ENCODE measurements at regions not wholly inside any gene's neighbourhood (a gene's known extent, or its start where the extent isn't known, plus 50 kb on each side); places are given as distances from the start of the nearest gene placed in this dataset.

GRCh38 chr6:21997119-21998037 lies 299.5 kb downstream of the PRL start:
- Histone ChIP-seq H3K36me3 (ENCODE audit: control insufficient read depth, insufficient read depth, low read length) (no peaks in the 10 kb centered on the region), H3K9me3 (replicated peaks; ENCODE audit: control insufficient read depth, low read depth, low read length) (no peaks in the 10 kb centered on the region), H3K27ac (ENCODE audit: low read length) (peak overlapping the region; percentile 84), H3K4me3 (ENCODE audit: low read length) (no peak overlapping the region), H3K27me3 (ENCODE audit: control insufficient read depth, insufficient read depth, low read length) (no peaks in the 10 kb centered on the region), H3K4me1 (ENCODE audit: control insufficient read depth, insufficient read depth, low read length) (peaks cover 31% of the 10 kb centered on the region)
- no CpG with 5 or more reads among the region's 5 CpGs for WGBS (ENCODE audit: insufficient coverage)
- DNase-seq: peak; percentile 66

GRCh38 chr6:21998582-21998981 lies 298.3 kb downstream of the PRL start:
- Histone ChIP-seq H3K36me3 (ENCODE audit: control insufficient read depth, insufficient read depth, low read length) (no peaks in the 10 kb centered on the region), H3K4me3 (ENCODE audit: low read length) (no peak overlapping the region), H3K27me3 (ENCODE audit: control insufficient read depth, insufficient read depth, low read length) (no peaks in the 10 kb centered on the region), H3K9me3 (replicated peaks; ENCODE audit: control insufficient read depth, low read depth, low read length) (no peaks in the 10 kb centered on the region), H3K27ac (ENCODE audit: low read length) (peak overlapping the region; percentile 84), H3K4me1 (ENCODE audit: control insufficient read depth, insufficient read depth, low read length) (peaks cover 31% of the 10 kb centered on the region)
- DNase-seq: peak; percentile 65

DNA sequence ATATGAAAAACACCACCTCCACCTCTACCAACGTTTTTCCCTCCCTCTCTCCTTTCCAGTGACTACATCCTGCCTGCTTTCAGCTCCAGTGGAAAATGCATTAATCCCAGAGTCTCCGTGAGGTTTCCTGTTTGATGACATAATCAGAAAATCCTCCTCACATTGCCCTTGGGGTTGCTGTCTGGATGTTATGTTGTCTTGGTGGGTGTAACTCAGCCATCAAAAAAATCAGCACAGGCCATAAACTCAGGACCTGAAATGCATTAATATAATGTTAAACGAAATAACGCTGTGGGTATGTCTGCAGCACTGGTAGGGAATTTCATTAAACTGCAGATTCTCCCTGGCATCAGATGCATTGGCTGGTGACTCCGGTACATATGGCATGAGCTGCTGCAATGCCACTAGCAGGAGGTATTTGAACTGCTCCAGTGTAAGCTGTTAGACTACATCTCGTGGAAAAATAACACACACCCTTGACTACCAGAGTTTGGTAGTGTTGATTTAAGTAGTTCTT lies 297.8 kb downstream of the PRL start:
- Histone ChIP-seq H3K9me3 (replicated peaks; ENCODE audit: control insufficient read depth, low read depth, low read length) (no peaks in the 10 kb centered on the region), H3K27me3 (ENCODE audit: control insufficient read depth, insufficient read depth, low read length) (no peaks in the 10 kb centered on the region), H3K4me1 (ENCODE audit: control insufficient read depth, insufficient read depth, low read length) (peaks cover 31% of the 10 kb centered on the region), H3K27ac (ENCODE audit: low read length) (peak overlapping the region; percentile 84), H3K4me3 (ENCODE audit: low read length) (no peak overlapping the region), H3K36me3 (ENCODE audit: control insufficient read depth, insufficient read depth, low read length) (no peaks in the 10 kb centered on the region)
- DNase-seq: peak; percentile 96
- whole genome bisulfite sequencing (ENCODE audit: insufficient coverage): 0% methylated on average over 1 of the region's 6 CpGs

- no peaks in the 10 kb centered on the region for H3K36me3 ChIP-seq (ENCODE audit: control insufficient read depth, insufficient read depth, low read length)
- no peaks in the 10 kb centered on the region for H3K27me3 ChIP-seq (ENCODE audit: control insufficient read depth, insufficient read depth, low read length)
- H3K27ac ChIP-seq (ENCODE audit: low read length): peak overlapping the region; percentile 84
- no CpG with 5 or more reads among the region's 1 CpG for WGBS (ENCODE audit: insufficient coverage)
- H3K4me3 ChIP-seq (ENCODE audit: low read length): no peak overlapping the region
- peaks cover 31% of the 10 kb centered on the region for H3K4me1 ChIP-seq (ENCODE audit: control insufficient read depth, insufficient read depth, low read length)
- H3K9me3 ChIP-seq (replicated peaks; ENCODE audit: control insufficient read depth, low read depth, low read length): no peaks in the 10 kb centered on the region
- DNase-seq: no peak
Measured at GRCh38 chr6:21999741-22000140, 297.1 kb downstream of the PRL start.

DNA sequence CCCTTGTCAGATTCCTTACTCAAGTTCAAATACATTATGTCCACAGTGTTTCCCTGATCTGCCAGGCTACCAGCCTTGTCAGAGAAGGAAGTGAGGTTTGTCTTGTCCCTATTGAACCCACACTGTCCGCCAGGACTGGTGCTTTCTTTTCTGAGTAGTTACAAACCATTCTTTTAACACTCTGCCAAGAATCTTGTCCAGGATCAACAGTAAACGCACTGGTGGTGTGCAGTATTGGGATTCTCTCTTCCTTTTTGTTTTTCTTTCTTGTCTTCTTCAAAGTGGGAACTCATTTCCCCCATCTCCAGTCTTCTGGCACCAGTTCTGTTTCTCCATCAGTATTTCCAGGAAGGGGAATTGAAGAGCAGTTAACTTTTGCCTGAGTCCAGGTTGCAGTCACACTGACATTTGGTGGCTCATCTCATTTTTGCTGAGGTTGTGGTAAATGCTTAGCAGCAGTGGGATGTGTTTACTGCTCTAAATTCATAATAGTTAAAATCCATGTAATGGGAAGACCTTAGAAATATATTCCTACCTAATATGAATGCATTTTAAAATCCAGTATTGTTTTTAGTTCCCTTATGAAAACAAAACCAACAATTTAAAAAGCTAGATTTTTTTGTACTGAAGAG lies 295.3 kb downstream of the PRL start:
- no peaks in the 10 kb centered on the region for H3K9me3 ChIP-seq (replicated peaks; ENCODE audit: control insufficient read depth, low read depth, low read length)
- peak; percentile 80 for DNase-seq
- WGBS (ENCODE audit: insufficient coverage): no CpG with 5 or more reads among the region's 2 CpGs
- no peak overlapping the region for H3K4me3 ChIP-seq (ENCODE audit: low read length)
- H3K27ac ChIP-seq (ENCODE audit: low read length): peak overlapping the region; percentile 57
- H3K4me1 ChIP-seq (ENCODE audit: control insufficient read depth, insufficient read depth, low read length): peaks cover 28% of the 10 kb centered on the region
- no peaks in the 10 kb centered on the region for H3K27me3 ChIP-seq (ENCODE audit: control insufficient read depth, insufficient read depth, low read length)
- H3K36me3 ChIP-seq (ENCODE audit: control insufficient read depth, insufficient read depth, low read length): no peaks in the 10 kb centered on the region

DNA sequence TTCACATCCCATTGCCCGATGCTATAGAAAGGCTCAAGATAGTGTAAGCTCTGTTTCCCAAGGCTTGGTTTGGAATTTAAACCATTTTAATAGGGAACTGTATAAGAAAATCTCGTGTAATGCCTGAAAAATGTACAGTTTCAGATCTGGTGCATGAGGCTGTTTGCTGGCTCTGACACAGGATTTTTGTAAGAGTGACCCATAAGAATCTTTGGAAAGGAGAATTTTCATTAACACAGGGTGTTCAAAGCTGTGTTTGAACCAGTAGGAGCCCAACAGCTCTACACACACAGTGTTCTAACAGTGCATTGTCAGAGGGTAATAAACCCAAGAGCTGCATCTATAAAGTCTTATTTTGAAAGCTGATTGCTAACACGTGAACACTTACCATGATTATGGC lies 293.5 kb downstream of the PRL start:
- Histone ChIP-seq H3K27ac (ENCODE audit: low read length) (peak overlapping the region; percentile 62), H3K4me3 (ENCODE audit: low read length) (no peak overlapping the region), H3K4me1 (ENCODE audit: control insufficient read depth, insufficient read depth, low read length) (peaks cover 21% of the 10 kb centered on the region), H3K9me3 (replicated peaks; ENCODE audit: control insufficient read depth, low read depth, low read length) (peaks cover 2% of the 10 kb centered on the region), H3K36me3 (ENCODE audit: control insufficient read depth, insufficient read depth, low read length) (no peaks in the 10 kb centered on the region), H3K27me3 (ENCODE audit: control insufficient read depth, insufficient read depth, low read length) (no peaks in the 10 kb centered on the region)
- peak; percentile 80 for DNase-seq
- 25% methylated on average over 1 of the region's 3 CpGs for WGBS (ENCODE audit: insufficient coverage)

DNA sequence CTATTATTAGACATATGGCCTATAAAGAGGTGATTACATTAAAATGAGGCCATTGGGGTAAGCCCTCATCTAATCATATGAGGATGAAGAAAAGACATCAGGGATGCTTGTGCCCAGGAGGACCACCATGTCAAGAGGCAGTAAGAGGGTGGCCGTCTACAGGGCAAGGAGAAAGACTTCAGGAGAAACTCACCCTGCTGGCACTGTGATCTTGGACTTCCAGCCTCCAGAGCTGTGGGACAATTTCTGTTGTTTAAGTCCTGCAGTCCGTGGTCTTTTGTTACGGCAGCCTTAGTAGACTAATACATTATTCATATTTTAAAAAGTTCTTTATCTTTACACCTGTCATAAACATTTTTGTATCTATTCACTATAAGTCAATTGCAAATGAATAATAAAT lies 290.0 kb downstream of the PRL start:
- DNase-seq: no peak
- H3K4me1 ChIP-seq (ENCODE audit: control insufficient read depth, insufficient read depth, low read length): no peaks in the 10 kb centered on the region
- H3K27ac ChIP-seq (ENCODE audit: low read length): no peak overlapping the region
- peaks cover 2% of the 10 kb centered on the region for H3K9me3 ChIP-seq (replicated peaks; ENCODE audit: control insufficient read depth, low read depth, low read length)
- no peak overlapping the region for H3K4me3 ChIP-seq (ENCODE audit: low read length)
- no peaks in the 10 kb centered on the region for H3K36me3 ChIP-seq (ENCODE audit: control insufficient read depth, insufficient read depth, low read length)
- 100% methylated on average over 1 of the region's 3 CpGs for WGBS (ENCODE audit: insufficient coverage)
- no peaks in the 10 kb centered on the region for H3K27me3 ChIP-seq (ENCODE audit: control insufficient read depth, insufficient read depth, low read length)

- peaks cover 2% of the 10 kb centered on the region for H3K9me3 ChIP-seq (replicated peaks; ENCODE audit: control insufficient read depth, low read depth, low read length)
- H3K4me1 ChIP-seq (ENCODE audit: control insufficient read depth, insufficient read depth, low read length): no peaks in the 10 kb centered on the region
- 39% methylated on average over 2 of the region's 3 CpGs for WGBS (ENCODE audit: insufficient coverage)
- no peak overlapping the region for H3K4me3 ChIP-seq (ENCODE audit: low read length)
- H3K27me3 ChIP-seq (ENCODE audit: control insufficient read depth, insufficient read depth, low read length): no peaks in the 10 kb centered on the region
- DNase-seq: no peak
- no peak overlapping the region for H3K27ac ChIP-seq (ENCODE audit: low read length)
- H3K36me3 ChIP-seq (ENCODE audit: control insufficient read depth, insufficient read depth, low read length): no peaks in the 10 kb centered on the region
Measured at GRCh38 chr6:22007469-22007868, 289.4 kb downstream of the PRL start.

DNA sequence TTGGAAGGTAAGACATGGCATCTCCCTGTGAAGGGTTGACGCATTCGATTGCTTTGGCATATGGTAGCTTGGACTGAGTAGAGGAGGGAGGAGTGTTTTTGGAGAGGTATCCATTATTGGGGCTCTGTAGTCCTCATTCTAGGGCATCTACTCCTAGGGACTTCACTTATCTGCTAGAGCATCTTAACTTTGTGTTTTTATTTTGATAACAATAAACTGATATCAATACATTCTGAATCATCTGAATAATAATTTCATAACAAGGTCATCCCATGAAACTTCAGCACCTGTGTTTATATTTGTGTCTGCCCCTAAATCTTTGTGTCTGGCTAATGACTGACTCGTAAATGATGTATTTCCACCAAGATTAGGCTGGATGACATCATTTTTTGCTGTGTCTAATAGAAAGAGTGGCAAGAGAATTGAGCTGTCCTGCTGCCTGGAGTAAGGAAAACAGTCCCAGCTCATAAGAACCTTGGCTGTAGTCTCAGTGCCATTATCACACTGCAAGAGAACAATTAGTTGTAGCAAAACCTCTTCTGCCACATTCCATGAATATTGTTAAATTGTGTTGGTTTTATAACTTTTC lies 288.5 kb downstream of the PRL start:
- H3K4me1 ChIP-seq (ENCODE audit: control insufficient read depth, insufficient read depth, low read length): no peaks in the 10 kb centered on the region
- H3K4me3 ChIP-seq (ENCODE audit: low read length): no peak overlapping the region
- no peaks in the 10 kb centered on the region for H3K27me3 ChIP-seq (ENCODE audit: control insufficient read depth, insufficient read depth, low read length)
- no peaks in the 10 kb centered on the region for H3K36me3 ChIP-seq (ENCODE audit: control insufficient read depth, insufficient read depth, low read length)
- no peak for DNase-seq
- H3K9me3 ChIP-seq (replicated peaks; ENCODE audit: control insufficient read depth, low read depth, low read length): peaks cover 2% of the 10 kb centered on the region
- 100% methylated on average over 1 of the region's 3 CpGs for WGBS (ENCODE audit: insufficient coverage)
- no peak overlapping the region for H3K27ac ChIP-seq (ENCODE audit: low read length)

- no peaks in the 10 kb centered on the region for H3K4me1 ChIP-seq (ENCODE audit: control insufficient read depth, insufficient read depth, low read length)
- peaks cover 2% of the 10 kb centered on the region for H3K9me3 ChIP-seq (replicated peaks; ENCODE audit: control insufficient read depth, low read depth, low read length)
- no peaks in the 10 kb centered on the region for H3K27me3 ChIP-seq (ENCODE audit: control insufficient read depth, insufficient read depth, low read length)
- H3K4me3 ChIP-seq (ENCODE audit: low read length): no peak overlapping the region
- DNase-seq: no peak
- no peak overlapping the region for H3K27ac ChIP-seq (ENCODE audit: low read length)
- no CpG with 5 or more reads among the region's 3 CpGs for WGBS (ENCODE audit: insufficient coverage)
- H3K36me3 ChIP-seq (ENCODE audit: control insufficient read depth, insufficient read depth, low read length): no peaks in the 10 kb centered on the region
Measured at GRCh38 chr6:22010102-22010501, 286.7 kb downstream of the PRL start.
